ENCODE measurements at regions not wholly inside any gene's neighbourhood (a gene's known extent, or its start where the extent isn't known, plus 50 kb on each side); places are given as distances from the start of the nearest gene placed in this dataset.
"Not testable (repeated sequence)": the region's sequence is repeated elsewhere in the genome, so short reads cannot be mapped to it uniquely, and the experiment has no call there.

- H3K4me3 ChIP-seq (ENCODE audit: low read depth, low read length), result no peak overlapping the region
Measured at GRCh38 chr5:91315701-91316100, 67.4 kb downstream of the ARRDC3 start.

- H3K4me3 ChIP-seq (ENCODE audit: low read depth, low read length), result no peak overlapping the region
Measured at GRCh38 chr5:91313757-91314673, 69.1 kb downstream of the ARRDC3 start.

GRCh38 chr5:91312698-91313097, 70.4 kb downstream of the ARRDC3 start:
- no peak overlapping the region for H3K4me3 ChIP-seq (ENCODE audit: low read depth, low read length)

GRCh38 chr5:91311697-91312501, 71.2 kb downstream of the ARRDC3 start:
- H3K4me3 ChIP-seq (ENCODE audit: low read depth, low read length), result no peak overlapping the region

GRCh38 chr5:91311168-91311696, 71.9 kb downstream of the ARRDC3 start:
- no peak overlapping the region for H3K4me3 ChIP-seq (ENCODE audit: low read depth, low read length)

- H3K4me3 ChIP-seq (ENCODE audit: low read depth, low read length), result not testable (repeated sequence)
Measured at GRCh38 chr5:91308157-91308556, 75.0 kb downstream of the ARRDC3 start.

GRCh38 chr5:91307048-91307447, 76.1 kb downstream of the ARRDC3 start:
- H3K4me3 ChIP-seq (ENCODE audit: low read depth, low read length), result no peak overlapping the region

- no peak overlapping the region for H3K4me3 ChIP-seq (ENCODE audit: low read depth, low read length)
Measured at GRCh38 chr5:91306497-91306896, 76.6 kb downstream of the ARRDC3 start.

GRCh38 chr5:91305640-91306039, 77.5 kb downstream of the ARRDC3 start:
- H3K4me3 ChIP-seq (ENCODE audit: low read depth, low read length), result no peak overlapping the region

- H3K4me3 ChIP-seq (ENCODE audit: low read depth, low read length), result not testable (repeated sequence)
Measured at GRCh38 chr5:91304015-91304414, 79.1 kb downstream of the ARRDC3 start.

GRCh38 chr5:91302958-91303357, 80.2 kb downstream of the ARRDC3 start:
- H3K4me3 ChIP-seq (ENCODE audit: low read depth, low read length), result no peak overlapping the region

GRCh38 chr5:91302305-91302704, 80.8 kb downstream of the ARRDC3 start:
- no peak overlapping the region for H3K4me3 ChIP-seq (ENCODE audit: low read depth, low read length)

- H3K4me3 ChIP-seq (ENCODE audit: low read depth, low read length), result no peak overlapping the region
Measured at GRCh38 chr5:91301106-91301846, 81.8 kb downstream of the ARRDC3 start.

GRCh38 chr5:91297994-91298393, 85.1 kb downstream of the ARRDC3 start:
- H3K4me3 ChIP-seq (ENCODE audit: low read depth, low read length), result no peak overlapping the region

- H3K4me3 ChIP-seq (ENCODE audit: low read depth, low read length), result no peak overlapping the region
Measured at GRCh38 chr5:91296674-91297143, 86.4 kb downstream of the ARRDC3 start.

GRCh38 chr5:91296102-91296501, 87.0 kb downstream of the ARRDC3 start:
- not testable (repeated sequence) for H3K4me3 ChIP-seq (ENCODE audit: low read depth, low read length)

- no peak overlapping the region for H3K4me3 ChIP-seq (ENCODE audit: low read depth, low read length)
Measured at GRCh38 chr5:91293131-91293530, 90.0 kb downstream of the ARRDC3 start.

- no peak overlapping the region for H3K4me3 ChIP-seq (ENCODE audit: low read depth, low read length)
Measured at GRCh38 chr5:91291628-91292569, 91.2 kb downstream of the ARRDC3 start.

- H3K4me3 ChIP-seq (ENCODE audit: low read depth, low read length), result no peak overlapping the region
Measured at GRCh38 chr5:91288118-91288916, 94.8 kb downstream of the ARRDC3 start.

All from iPS-11a (cell line).